GM21786 (cell line): ENCODE measurements at regions not wholly inside any gene's neighbourhood (a gene's known extent, or its start where the extent isn't known, plus 50 kb on each side); places are given as distances from the start of the nearest gene placed in this dataset.

ENCODE experiments used
- ATAC-seq: cut with Tn5 transposase; IDR thresholded peaks from one replicate; pipeline ENCODE4 v1.9.1; 2021; ENCODE audit not compliant: unreplicated experiment

DNA sequence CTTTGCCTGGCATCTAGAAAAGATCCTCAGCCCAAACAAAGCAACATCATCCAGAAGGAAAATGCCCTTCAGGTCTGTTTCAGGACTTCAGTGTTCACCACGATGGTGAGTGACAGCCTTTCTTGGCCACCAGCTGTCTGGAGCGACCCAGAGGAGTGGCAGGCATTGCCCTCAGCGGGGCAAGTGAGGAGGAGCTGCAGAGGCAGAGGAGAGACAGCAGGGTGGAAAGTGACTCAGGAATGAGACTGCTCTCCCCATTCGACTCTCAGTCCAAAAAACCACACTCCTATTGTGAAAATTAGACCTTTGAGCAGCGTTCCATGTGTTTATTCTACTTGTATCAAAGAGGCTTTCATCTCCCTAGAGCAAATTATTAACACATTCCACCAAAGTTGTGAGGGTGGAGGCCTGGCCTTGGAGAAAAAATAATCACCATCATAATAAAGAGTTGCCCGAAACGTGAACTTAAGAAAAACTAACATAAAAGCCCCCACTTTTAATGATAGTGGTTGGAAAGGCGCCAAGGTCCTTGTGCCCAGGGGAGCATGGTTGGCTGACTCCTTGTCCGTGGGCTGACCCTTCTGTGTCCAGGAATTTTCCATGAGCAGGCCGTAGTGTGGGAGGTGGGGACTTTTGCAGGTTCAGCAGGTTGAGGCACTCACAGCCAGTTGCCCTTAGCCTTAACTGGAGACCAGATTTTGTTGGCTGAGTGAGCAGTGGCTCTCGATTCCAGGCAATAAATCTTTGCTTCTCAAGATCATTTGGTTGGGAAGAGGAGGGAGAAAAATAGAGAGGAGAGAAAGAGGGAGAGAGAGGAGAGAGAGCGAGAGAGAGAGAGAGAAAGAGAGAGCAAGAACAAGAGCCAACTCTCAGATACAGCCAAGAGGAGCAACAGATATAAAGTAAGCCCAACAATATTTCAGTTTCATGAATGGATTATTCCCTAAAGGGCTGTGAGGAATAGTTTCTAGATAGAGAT, 125.9 kb upstream of the ANKRD55 start:
- no peak for ATAC-seq

DNA sequence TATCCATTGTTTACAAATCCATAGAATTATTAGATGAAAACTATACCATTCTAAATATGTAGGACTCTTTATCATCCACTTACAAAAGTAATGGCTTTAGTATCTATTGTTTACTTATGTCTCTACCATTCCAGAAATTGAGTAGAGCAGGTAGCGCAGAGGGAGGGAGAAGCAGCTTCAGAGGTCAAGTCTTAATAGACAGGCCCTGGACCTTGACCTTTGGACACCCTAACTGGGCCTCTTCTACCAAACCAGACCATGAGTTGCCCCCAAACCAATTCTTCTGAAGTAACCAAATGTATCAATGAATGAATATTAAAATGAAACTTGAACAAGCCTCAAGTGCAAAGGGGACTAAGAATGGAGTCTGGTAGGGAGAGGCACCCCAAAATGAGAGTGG, 124.9 kb upstream of the ANKRD55 start:
- no peak for ATAC-seq

DNA sequence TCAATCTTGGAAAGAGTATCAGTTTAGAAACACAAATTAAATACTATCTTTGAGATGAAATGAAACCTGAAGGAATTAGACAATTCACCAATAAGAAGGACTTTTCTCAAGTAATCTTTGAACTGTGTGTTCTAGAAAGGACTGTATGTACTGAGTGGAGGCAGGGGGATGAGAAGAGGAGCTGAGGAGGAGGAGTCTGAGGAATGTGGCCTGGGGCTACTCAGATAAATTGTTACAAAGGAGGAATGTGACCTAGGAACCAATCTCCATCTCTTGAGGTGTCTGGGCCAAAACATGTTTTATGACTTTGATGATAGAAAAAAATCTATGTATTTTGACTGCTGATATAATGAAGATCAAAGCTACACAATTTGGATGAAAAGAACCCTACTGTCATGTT, 124.3 kb upstream of the ANKRD55 start:
- no peak for ATAC-seq

- no peak for ATAC-seq
These were observed 123.7 kb upstream of the ANKRD55 start for GRCh38 chr5:56356836-56357160.

DNA sequence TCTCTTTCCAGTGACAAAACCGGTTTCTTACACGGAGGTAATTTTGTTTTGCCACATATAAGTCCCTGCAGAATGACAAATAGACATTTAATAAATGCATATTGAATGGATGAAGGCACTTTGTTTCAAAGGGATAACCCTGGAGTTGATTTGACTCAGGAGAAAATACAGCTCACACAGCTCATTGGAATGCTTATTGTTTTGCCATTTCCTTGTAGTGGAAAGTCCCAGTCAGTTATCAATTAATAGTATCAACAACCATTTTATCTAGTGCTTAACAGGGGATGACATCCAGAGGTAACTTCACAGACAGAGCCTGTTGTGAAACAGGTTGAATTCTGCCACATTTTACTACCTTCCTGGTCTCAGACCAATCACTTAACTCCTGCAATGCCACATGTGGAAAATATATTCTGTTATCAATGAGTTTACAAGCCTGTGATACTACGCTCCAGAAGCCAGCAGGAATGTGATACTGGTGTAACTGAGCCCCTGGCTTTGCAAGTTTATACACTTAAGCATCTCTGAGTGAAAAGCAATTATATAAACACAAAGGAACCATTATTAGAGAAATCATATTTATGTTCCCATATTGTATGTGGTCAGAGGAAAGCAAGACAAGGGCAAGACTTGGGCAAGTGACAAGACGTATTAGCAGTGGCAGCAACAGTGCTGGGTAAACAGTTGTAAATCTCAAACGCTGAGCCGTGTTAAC, 123.1 kb upstream of the ANKRD55 start:
- no peak for ATAC-seq

- no peak for ATAC-seq
These were observed 121.7 kb upstream of the ANKRD55 start for GRCh38 chr5:56354836-56355235.

DNA sequence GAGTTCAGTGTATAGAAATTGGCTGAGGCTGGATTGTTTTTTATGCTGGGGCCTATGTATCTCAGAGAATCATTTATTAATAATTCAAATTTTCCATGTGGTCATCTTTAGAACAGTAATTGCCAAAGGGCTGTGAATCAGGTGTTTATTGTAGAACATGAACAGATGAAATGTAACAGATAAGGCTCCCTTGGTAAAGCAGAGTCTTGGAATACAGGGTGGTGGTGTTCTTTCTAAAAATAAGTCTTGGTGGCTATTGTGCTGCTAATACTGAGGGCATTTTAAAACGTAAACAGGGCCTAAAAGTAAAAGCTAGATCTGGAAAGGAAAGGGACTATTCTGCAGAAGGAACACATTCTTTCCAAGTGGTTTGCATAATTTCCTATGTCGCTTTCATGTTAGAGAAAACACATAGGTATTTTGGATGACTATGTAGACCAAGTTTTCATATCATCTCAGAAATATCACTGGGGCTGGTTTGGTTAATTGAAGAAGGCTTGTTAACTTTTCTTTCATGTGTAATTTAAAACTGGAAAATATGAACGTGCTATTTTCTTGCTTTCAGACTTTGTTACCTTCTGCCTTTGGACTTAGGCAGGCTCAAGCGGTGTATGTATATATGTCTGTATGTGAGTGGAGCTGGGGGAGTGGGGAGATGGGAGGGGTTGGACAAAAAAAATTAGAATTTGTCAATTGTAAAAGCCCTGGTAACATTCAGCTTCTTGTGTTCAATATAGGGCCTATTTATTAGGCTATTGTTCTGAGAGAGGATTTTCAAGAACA, 119.9 kb upstream of the ANKRD55 start:
- ATAC-seq, result no peak

GRCh38 chr5:56350597-56351170, 117.6 kb upstream of the ANKRD55 start:
- ATAC-seq, result no peak

- ATAC-seq, result no peak
These were observed 117.0 kb upstream of the ANKRD55 start for GRCh38 chr5:56350011-56350596.

DNA sequence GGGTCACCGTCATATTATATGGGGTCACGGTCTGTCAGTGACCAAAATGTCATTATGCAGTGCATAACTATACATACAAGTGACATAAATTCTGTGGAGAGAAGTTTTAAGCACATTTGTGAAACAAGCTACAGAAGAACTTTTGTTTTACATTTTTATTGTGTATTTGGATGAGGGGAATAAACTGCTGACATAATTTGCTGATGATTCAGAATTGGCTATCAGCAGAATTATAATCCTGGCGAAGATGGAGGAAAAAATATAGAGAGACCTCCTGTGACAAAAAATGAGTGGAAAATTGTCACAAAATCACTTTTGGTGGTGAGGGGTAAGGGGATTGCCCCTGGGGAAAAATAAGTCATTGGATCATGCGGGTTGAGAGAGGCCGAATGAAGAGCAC, 116.3 kb upstream of the ANKRD55 start:
- no peak for ATAC-seq

DNA sequence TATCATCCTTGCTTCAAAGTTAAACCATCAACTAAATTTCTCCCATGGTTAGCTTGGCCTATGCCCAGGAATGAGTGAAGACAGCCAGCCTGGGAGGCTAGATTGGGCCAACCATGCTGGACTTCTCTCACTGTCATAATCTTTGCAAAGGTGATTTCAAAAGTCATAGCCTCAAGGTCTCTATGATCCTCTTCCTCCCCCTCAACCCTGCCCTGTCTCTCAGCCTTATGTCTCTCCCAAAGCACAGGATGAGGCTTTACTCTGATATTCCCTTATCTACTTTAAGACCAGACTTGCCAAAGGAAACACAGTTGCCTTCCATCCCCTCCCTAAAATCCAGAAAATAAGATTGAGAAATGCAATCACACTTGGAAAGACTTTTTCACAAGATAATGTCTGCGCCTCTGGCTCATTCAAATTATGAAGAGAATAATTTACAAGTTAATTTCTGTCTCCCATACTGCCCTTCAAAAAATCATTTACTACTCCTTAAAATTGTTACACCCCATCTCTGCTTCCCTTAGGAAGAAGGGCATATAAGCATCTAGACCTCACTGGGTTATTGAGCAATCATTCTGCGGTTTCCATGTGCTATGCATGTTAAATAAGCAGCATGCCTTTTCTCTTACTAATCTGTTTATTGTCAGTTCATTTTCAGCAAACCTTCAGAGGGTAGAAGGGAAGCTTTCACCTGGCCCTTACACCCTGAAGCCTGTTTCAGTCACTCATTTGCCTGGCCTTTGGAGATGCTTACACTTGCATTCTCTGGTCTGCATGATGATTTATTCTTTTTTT, 113.8 kb upstream of the ANKRD55 start:
- ATAC-seq, result no peak

DNA sequence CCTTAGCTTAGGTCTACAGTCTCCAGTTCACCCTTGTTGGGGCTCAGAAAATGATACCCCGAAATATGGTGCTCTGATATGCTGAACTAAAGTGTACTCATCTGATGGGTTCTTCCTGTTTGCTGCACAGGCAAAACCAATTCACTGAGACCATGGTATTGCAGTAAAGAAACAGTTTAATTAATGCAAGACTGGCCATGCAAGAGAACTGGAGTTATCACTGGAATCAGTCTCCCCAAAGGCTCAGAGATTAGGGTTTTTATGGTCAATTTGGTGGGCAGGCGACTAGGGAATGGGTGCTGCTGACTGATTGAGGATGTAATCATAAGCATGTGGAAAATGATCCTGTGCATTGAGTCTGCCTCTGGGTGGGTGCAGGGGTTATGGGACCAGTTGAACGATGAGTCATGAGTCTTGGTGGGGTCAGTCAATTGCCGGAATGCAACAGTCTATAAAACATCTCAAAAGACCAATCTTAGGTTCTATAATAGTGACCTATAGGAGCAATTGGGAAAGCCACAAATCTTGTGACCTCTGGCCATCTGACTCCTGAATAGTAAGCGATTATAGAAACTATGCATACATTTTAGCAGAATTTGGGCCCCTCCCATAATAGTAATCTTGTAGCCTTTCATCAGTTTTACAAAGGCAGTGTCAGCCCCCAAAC, 113.0 kb upstream of the ANKRD55 start:
- no peak for ATAC-seq

- no peak for ATAC-seq
These were observed 112.2 kb upstream of the ANKRD55 start for GRCh38 chr5:56345352-56345751.

DNA sequence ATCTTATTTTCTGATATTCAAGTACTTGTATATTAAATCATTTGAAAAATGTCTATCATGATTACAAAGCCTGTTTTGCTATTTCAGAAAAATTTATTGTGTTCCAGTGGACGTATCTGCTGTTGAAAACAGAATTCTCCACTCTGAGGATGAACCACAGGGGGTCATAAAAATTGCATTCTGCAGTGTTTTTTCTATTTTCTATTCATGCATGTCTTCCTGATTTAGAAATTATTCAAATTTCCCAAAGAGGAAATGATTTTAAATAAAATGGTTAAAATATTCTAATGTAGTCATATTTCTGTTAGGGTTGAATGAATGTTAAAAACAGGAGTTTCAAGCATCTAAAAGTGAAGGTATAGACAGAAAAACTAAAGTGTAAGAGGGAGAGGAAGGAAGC, 111.5 kb upstream of the ANKRD55 start:
- no peak for ATAC-seq

GRCh38 chr5:56343988-56344387, 110.9 kb upstream of the ANKRD55 start:
- ATAC-seq, result no peak

DNA sequence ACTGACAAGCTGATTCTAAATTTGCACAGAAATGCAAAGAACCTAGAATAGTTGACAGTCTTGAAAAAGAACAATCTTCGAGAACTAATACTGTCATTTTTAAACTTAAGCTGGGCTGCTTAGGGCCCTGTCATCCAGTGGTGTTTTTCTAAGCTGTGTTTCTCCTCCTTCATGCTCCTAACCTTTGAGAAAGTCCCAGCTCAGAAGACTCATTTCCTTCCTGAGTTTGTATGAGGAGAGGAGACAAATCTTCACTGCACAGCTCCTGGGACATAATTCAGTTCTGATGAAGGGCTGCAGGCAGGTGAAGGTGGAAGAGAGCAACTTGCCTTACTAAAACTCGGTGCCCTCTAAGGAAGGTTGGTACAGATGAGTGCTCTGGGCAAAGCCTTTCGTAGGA, 109.5 kb upstream of the ANKRD55 start:
- no peak for ATAC-seq

DNA sequence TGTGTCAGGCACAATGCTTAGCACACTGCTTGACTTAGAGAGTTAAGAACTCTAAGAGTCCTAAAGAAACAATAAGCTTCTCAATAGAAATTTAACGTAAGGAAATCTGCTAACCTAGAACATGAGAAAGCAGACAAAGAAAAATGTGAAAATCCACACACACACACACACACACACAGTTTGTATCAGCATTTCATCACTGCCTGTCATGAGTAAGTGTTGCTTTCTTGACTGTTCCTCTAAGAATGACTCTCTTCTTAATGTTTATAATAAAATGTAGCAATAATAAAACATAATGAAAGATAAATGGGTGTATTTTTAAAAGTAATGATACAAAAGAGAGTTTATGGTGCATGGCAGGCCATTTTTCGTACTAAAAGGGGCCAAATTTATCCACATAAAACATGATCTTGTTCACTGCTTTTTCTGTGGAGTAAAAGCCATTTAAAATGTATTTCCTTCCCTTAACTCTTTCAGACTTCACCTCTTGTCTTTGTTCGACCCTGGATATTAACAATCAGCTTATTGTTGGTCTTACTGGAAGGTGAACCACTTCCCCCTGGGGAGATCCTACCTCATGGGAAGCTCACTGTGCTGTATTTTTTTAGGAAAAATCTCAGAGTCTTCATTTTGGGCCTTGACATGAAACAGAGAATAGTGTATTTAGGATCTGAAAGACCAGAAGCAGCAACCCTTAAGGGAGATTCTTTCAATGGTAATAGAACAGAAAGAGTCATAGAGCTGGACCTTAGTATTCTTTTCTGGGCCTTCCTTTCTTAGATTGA, 107.3 kb upstream of the ANKRD55 start:
- ATAC-seq, result no peak

GRCh38 chr5:56339732-56340131, 106.6 kb upstream of the ANKRD55 start:
- ATAC-seq, result no peak
